Neural cell (in vitro differentiated cells): ENCODE measurements at regions not wholly inside any gene's neighbourhood (a gene's known extent, or its start where the extent isn't known, plus 50 kb on each side); places are given as distances from the start of the nearest gene placed in this dataset.

ENCODE experiments used
- H2AFZ ChIP-seq: fragments of 200-600, 300-800 bp; sonication (generic), shearing (Covaris generic); 2 replicates; pipeline ENCODE4 v1.6.0; 2014; ENCODE audit warnings: low read depth, mild to moderate bottlenecking, antibody characterized with exemption, low read length, moderate library complexity
- H3F3A ChIP-seq: fragments of 200-600 bp; shearing (Covaris generic); 2 replicates; pipeline ENCODE4 v1.6.1; 2016; ENCODE audit warnings: mild to moderate bottlenecking, moderate library complexity, mixed read lengths, antibody characterized with exemption, low read length; ENCODE audit not compliant: insufficient read depth, poor library complexity, severe bottlenecking
- H3K27ac ChIP-seq: fragments of 200-600, 300-800 bp; sonication (generic), shearing (Covaris generic); 2 replicates; pipeline ENCODE4 v1.5.1; 2014; ENCODE audit warnings: mild to moderate bottlenecking, low read length, moderate library complexity
- H3K27me3 ChIP-seq: fragments of 300-800, 200-600 bp; sonication (generic), shearing (Covaris generic); 2 replicates; pipeline ENCODE4 v1.6.0; 2014; ENCODE audit warnings: mild to moderate bottlenecking, low read depth, low read length, moderate library complexity; ENCODE audit not compliant: insufficient read depth
- H3K36me3 ChIP-seq: fragments of 300-800, 200-600 bp; sonication (generic), shearing (Covaris generic); 2 replicates; pipeline ENCODE4 v1.5.1; 2014; ENCODE audit warnings: mild to moderate bottlenecking, antibody characterized with exemption, low read length, moderate library complexity; ENCODE audit not compliant: insufficient read depth
- H3K4me2 ChIP-seq: fragments of 300-800, 200-600 bp; sonication (generic), shearing (Covaris generic); 2 replicates; pipeline ENCODE4 v1.6.0; 2014; ENCODE audit warnings: mild to moderate bottlenecking, low read length
- H3K4me3 ChIP-seq: fragments of 300-800, 200-600 bp; sonication (generic), shearing (Covaris generic); 2 replicates; pipeline ENCODE4 v1.5.1; 2014; ENCODE audit warnings: mild to moderate bottlenecking, low read length, moderate library complexity
- H3K79me2 ChIP-seq: fragments of 200-600 bp; shearing (Covaris generic); replicated peaks from 2 replicates; pipeline ENCODE4 v1.6.0; 2014; ENCODE audit warnings: mild to moderate bottlenecking, low read length, moderate library complexity; ENCODE audit not compliant: insufficient read depth
- H3K9ac ChIP-seq: fragments of 300-800, 200-600 bp; sonication (generic), shearing (Covaris generic); 2 replicates; pipeline ENCODE4 v1.6.1; 2016; ENCODE audit warnings: mild to moderate bottlenecking, low read length, mixed read lengths
- H3K9me2 ChIP-seq: fragments of 200-600 bp; shearing (Covaris generic); 2 replicates; pipeline ENCODE4 v1.6.1; 2016; ENCODE audit warnings: mild to moderate bottlenecking, low read length, mixed read lengths; ENCODE audit not compliant: insufficient read depth
- H3K9me3 ChIP-seq: fragments of 200-600, 300-800 bp; sonication (generic), shearing (Covaris generic); 2 replicates; pipeline ENCODE4 v1.6.1; 2016; ENCODE audit warnings: mild to moderate bottlenecking, mixed run types, low read length, moderate library complexity, mixed read lengths
- H4K20me1 ChIP-seq: fragments of 200-600 bp; shearing (Covaris generic); 2 replicates; pipeline ENCODE4 v1.6.1; 2016; ENCODE audit warnings: mild to moderate bottlenecking, mixed run types; ENCODE audit not compliant: insufficient read depth
- CTCF ChIP-seq: fragments of 450-650 bp; IDR thresholded peaks from 2 replicates; pipeline ENCODE4 v1.5.1; 2014; ENCODE audit warnings: antibody characterized with exemption, mild to moderate bottlenecking, moderate library complexity; ENCODE audit not compliant: poor library complexity, severe bottlenecking
- EP300 ChIP-seq: fragments of 450-650 bp; conservative IDR thresholded peaks from 2 replicates; pipeline ENCODE4 v1.6.1; 2014; ENCODE audit warnings: antibody characterized with exemption, mild to moderate bottlenecking, moderate library complexity; ENCODE audit not compliant: poor library complexity, severe bottlenecking
- EZH2 ChIP-seq: fragments of 200-600, 300-800 bp; shearing (Covaris generic), sonication (generic); IDR thresholded peaks from 2 replicates; pipeline ENCODE4 v1.6.1; 2014; ENCODE audit warnings: antibody characterized with exemption, low read length, borderline replicate concordance, mild to moderate bottlenecking; ENCODE audit not compliant: insufficient read depth, poor library complexity, severe bottlenecking
- MXI1 ChIP-seq: fragments of 450-650 bp; conservative IDR thresholded peaks from 2 replicates; pipeline ENCODE4 v1.6.1; 2014; ENCODE audit warnings: antibody characterized with exemption, mild to moderate bottlenecking; ENCODE audit not compliant: poor library complexity, severe bottlenecking
- POLR2AphosphoS5 ChIP-seq: IDR thresholded peaks from 2 replicates; pipeline ENCODE4 v1.6.1; 2012
- RAD21 ChIP-seq: fragments of 450-650 bp; conservative IDR thresholded peaks from 2 replicates; pipeline ENCODE4 v1.6.1; 2014; ENCODE audit warnings: antibody characterized with exemption, mild to moderate bottlenecking, moderate library complexity
- REST ChIP-seq: IDR thresholded peaks from 2 replicates; pipeline ENCODE4 v1.6.1; 2012; ENCODE audit warnings: borderline replicate concordance
- SMC3 ChIP-seq: fragments of 450-650 bp; conservative IDR thresholded peaks from 2 replicates; pipeline ENCODE4 v1.6.1; 2014; ENCODE audit warnings: antibody characterized with exemption, mild to moderate bottlenecking, moderate library complexity; ENCODE audit not compliant: poor library complexity
- TAF1 ChIP-seq: IDR thresholded peaks from 2 replicates; pipeline ENCODE4 v1.6.1; 2012; ENCODE audit warnings: low read depth

- Histone ChIP-seq H3K9me2 (no peaks in the 10 kb centered on the region), H3K4me3 (no peak overlapping the region), H3K79me2 (no peaks in the 10 kb centered on the region), H3K27ac (no peak overlapping the region), H3K9me3 (no peaks in the 10 kb centered on the region), H3F3A (no peaks in the 10 kb centered on the region), H3K27me3 (no peaks in the 10 kb centered on the region), H4K20me1 (no peaks in the 10 kb centered on the region), H3K9ac (no peak overlapping the region), H3K36me3 (no peaks in the 10 kb centered on the region), H2AFZ (no peak overlapping the region), H3K4me2 (no peak overlapping the region)
- TF ChIP-seq CTCF (no peak), POLR2AphosphoS5 (no peak), MXI1 (no peak), REST (no peak), EP300 (no peak), RAD21 (no peak), EZH2 (no peak), TAF1 (no peak), SMC3 (no peak)
Observed at GRCh38 chr6:6746333-6746969, 157.9 kb downstream of the LY86 start.

GRCh38 chr6:6746970-6747338 is 158.4 kb downstream of the LY86 start:
- Histone ChIP-seq H2AFZ (no peak overlapping the region), H3K9ac (no peak overlapping the region), H3K4me2 (no peak overlapping the region)

More at GRCh38 chr6:6746970-6747338, 158.4 kb downstream of the LY86 start:
- Histone ChIP-seq H3K4me3 (no peak overlapping the region), H3K79me2 (no peaks in the 10 kb centered on the region), H3K9me3 (no peaks in the 10 kb centered on the region), H3K27ac (no peak overlapping the region), H3F3A (no peaks in the 10 kb centered on the region), H3K27me3 (no peaks in the 10 kb centered on the region), H3K36me3 (no peaks in the 10 kb centered on the region), H4K20me1 (no peaks in the 10 kb centered on the region), H3K9me2 (no peaks in the 10 kb centered on the region)
- no peak for TF ChIP-seq MXI1
- TF ChIP-seq POLR2AphosphoS5 = no peak
- no peak for TF ChIP-seq REST
- no peak for TF ChIP-seq CTCF
- TF ChIP-seq EZH2 = no peak
- no peak for TF ChIP-seq SMC3
- TF ChIP-seq RAD21 = no peak
- TF ChIP-seq EP300 = no peak
- no peak for TF ChIP-seq TAF1
